SK-N-SH treated with all-trans-retinoic acid at 6 μM for 48 hours (cell line): ENCODE measurements at regions not wholly inside any gene's neighbourhood (a gene's known extent, or its start where the extent isn't known, plus 50 kb on each side); places are given as distances from the start of the nearest gene placed in this dataset.

ENCODE experiments used
- ATAC-seq: fragments of 200-7000 bp; cut with Tn5 transposase; 3 replicates; pipeline ENCODE4 v1.9.1; 2020; ENCODE audit warnings: mild to moderate bottlenecking, moderate library complexity
- ARNTL ChIP-seq: fragments of 450-650 bp; formaldehyde crosslinking; IDR thresholded peaks from 2 replicates; pipeline ENCODE4 v1.5.0; 2020; ENCODE audit warnings: low read depth, mild to moderate bottlenecking, moderate library complexity, borderline replicate concordance
- BACH2 ChIP-seq: fragments of 250-450 bp; sonication (Bioruptor Pico); IDR thresholded peaks from 2 replicates; pipeline ENCODE4 v1.9.0; 2021; ENCODE audit warnings: mild to moderate bottlenecking, borderline replicate concordance
- CSDC2 ChIP-seq: fragments of 250-450 bp; sonication (Bioruptor Pico); IDR thresholded peaks from 2 replicates; pipeline ENCODE4 v1.5.0; 2020; ENCODE audit warnings: mild to moderate bottlenecking, moderate library complexity
- GLIS3 ChIP-seq: fragments of 250-450 bp; sonication (Bioruptor Pico); IDR thresholded peaks from 2 replicates; pipeline ENCODE4 v1.5.0; 2020; ENCODE audit warnings: mild to moderate bottlenecking, moderate library complexity
- ISL1 ChIP-seq: fragments of 250-450 bp; sonication (Bioruptor Pico); IDR thresholded peaks from 2 replicates; pipeline ENCODE4 v2.1.2; 2022; ENCODE audit warnings: mild to moderate bottlenecking, moderate library complexity
- OSR1 ChIP-seq: fragments of 250-450 bp; sonication (Bioruptor Pico); IDR thresholded peaks from 2 replicates; pipeline ENCODE4 v1.8.0; 2022; ENCODE audit warnings: moderate library complexity, mild to moderate bottlenecking, inconsistent platforms
- PPARA ChIP-seq: fragments of 250-450 bp; sonication (Bioruptor Pico); IDR thresholded peaks from 2 replicates; pipeline ENCODE4 v1.5.0; 2020; ENCODE audit warnings: mild to moderate bottlenecking, borderline replicate concordance
- RARB ChIP-seq: fragments of 250-450 bp; sonication (Bioruptor Pico); IDR thresholded peaks from 2 replicates; pipeline ENCODE4 v1.8.0; 2021; ENCODE audit warnings: mild to moderate bottlenecking, moderate library complexity
- SNAI2 ChIP-seq: fragments of 250-450 bp; sonication (Bioruptor Pico); IDR thresholded peaks from 2 replicates; pipeline ENCODE4 v1.5.0; 2020; ENCODE audit warnings: mild to moderate bottlenecking, moderate library complexity
- TCF4 ChIP-seq: fragments of 250-450 bp; sonication (Bioruptor Pico); IDR thresholded peaks from 2 replicates; pipeline ENCODE4 v1.8.0; 2021; ENCODE audit warnings: mild to moderate bottlenecking, moderate library complexity, borderline replicate concordance
- ZC3H10 ChIP-seq: fragments of 250-450 bp; sonication (Bioruptor Pico); IDR thresholded peaks from 2 replicates; pipeline ENCODE4 v1.5.1; 2021; ENCODE audit warnings: mild to moderate bottlenecking, moderate library complexity
- ZFP3 ChIP-seq: fragments of 250-450 bp; sonication (Bioruptor Pico); IDR thresholded peaks from 2 replicates; pipeline ENCODE4 v1.5.0; 2020; ENCODE audit warnings: mild to moderate bottlenecking, moderate library complexity
- ZFP30 ChIP-seq: fragments of 450-650 bp; formaldehyde crosslinking; IDR thresholded peaks from 2 replicates; pipeline ENCODE4 v1.5.0; 2022; ENCODE audit warnings: mild to moderate bottlenecking, moderate library complexity
- ZNF565 ChIP-seq: fragments of 450-650 bp; formaldehyde crosslinking; conservative IDR thresholded peaks from 2 replicates; pipeline ENCODE4 v1.5.0; 2020; ENCODE audit warnings: low read depth, mild to moderate bottlenecking, moderate library complexity
- ZNF70 ChIP-seq: fragments of 450-650 bp; formaldehyde crosslinking; IDR thresholded peaks from 2 replicates; pipeline ENCODE4 v1.5.0; 2020; ENCODE audit warnings: mild to moderate bottlenecking, moderate library complexity
- ZNF8 ChIP-seq: fragments of 450-650 bp; formaldehyde crosslinking; IDR thresholded peaks from 2 replicates; pipeline ENCODE4 v1.5.0; 2020; ENCODE audit warnings: mild to moderate bottlenecking, moderate library complexity
- TF ChIP-seq, protein P1 (sequence below): fragments of 250-450 bp; sonication (Bioruptor Pico); IDR thresholded peaks from 2 replicates; pipeline ENCODE4 v1.8.0; 2020; ENCODE audit warnings: mild to moderate bottlenecking, moderate library complexity, borderline replicate concordance
- TF ChIP-seq, protein P2 (sequence below): fragments of 250-450 bp; sonication (Bioruptor Pico); IDR thresholded peaks from 2 replicates; pipeline ENCODE4 v1.5.0; 2020; ENCODE audit warnings: mild to moderate bottlenecking, moderate library complexity
- TF ChIP-seq, protein P3 (sequence below): fragments of 250-450 bp; sonication (Bioruptor Pico); IDR thresholded peaks from 2 replicates; pipeline ENCODE4 v1.5.1; 2020; ENCODE audit warnings: low read depth, mild to moderate bottlenecking, moderate library complexity
- TF ChIP-seq, protein P4 (sequence below): fragments of 250-450 bp; sonication (Bioruptor Pico); IDR thresholded peaks from 2 replicates; pipeline ENCODE4 v1.8.0; 2021; ENCODE audit warnings: low read depth, mild to moderate bottlenecking, moderate library complexity, borderline replicate concordance

DNA sequence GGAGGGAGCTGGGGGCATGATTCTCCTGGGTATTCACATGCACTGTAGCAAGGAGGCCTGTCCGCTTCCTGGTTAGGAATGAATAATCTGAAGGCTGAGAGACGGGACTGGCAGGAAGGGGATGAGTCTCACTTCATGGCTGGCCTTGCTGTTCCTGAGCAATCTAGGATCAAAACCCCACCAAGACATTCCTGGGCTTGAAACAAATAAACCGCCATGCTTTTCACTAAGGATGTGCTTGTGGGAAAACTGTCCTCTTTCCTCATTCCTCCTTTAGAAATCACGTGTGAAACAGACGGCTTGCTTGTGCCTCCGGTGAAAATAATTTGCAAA is 132.8 kb downstream of the MACROH2A1 start:
- ATAC-seq = no peak
- no peak for TF ChIP-seq CSDC2 (CRISPR knock-in tag)
- TF ChIP-seq, protein P1, sequence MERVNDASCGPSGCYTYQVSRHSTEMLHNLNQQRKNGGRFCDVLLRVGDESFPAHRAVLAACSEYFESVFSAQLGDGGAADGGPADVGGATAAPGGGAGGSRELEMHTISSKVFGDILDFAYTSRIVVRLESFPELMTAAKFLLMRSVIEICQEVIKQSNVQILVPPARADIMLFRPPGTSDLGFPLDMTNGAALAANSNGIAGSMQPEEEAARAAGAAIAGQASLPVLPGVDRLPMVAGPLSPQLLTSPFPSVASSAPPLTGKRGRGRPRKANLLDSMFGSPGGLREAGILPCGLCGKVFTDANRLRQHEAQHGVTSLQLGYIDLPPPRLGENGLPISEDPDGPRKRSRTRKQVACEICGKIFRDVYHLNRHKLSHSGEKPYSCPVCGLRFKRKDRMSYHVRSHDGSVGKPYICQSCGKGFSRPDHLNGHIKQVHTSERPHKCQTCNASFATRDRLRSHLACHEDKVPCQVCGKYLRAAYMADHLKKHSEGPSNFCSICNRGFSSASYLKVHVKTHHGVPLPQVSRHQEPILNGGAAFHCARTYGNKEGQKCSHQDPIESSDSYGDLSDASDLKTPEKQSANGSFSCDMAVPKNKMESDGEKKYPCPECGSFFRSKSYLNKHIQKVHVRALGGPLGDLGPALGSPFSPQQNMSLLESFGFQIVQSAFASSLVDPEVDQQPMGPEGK (CRISPR knock-in tag) = no peak
- no peak for TF ChIP-seq ZFP3 (CRISPR knock-in tag)
- TF ChIP-seq ZFP30 (CRISPR knock-in tag) = no peak
- TF ChIP-seq GLIS3 (CRISPR knock-in tag) = no peak
- TF ChIP-seq PPARA (CRISPR knock-in tag) = no peak
- TF ChIP-seq ARNTL (CRISPR knock-in tag) = no peak
- TF ChIP-seq ZC3H10 (CRISPR knock-in tag) = no peak
- TF ChIP-seq RARB = no peak

DNA sequence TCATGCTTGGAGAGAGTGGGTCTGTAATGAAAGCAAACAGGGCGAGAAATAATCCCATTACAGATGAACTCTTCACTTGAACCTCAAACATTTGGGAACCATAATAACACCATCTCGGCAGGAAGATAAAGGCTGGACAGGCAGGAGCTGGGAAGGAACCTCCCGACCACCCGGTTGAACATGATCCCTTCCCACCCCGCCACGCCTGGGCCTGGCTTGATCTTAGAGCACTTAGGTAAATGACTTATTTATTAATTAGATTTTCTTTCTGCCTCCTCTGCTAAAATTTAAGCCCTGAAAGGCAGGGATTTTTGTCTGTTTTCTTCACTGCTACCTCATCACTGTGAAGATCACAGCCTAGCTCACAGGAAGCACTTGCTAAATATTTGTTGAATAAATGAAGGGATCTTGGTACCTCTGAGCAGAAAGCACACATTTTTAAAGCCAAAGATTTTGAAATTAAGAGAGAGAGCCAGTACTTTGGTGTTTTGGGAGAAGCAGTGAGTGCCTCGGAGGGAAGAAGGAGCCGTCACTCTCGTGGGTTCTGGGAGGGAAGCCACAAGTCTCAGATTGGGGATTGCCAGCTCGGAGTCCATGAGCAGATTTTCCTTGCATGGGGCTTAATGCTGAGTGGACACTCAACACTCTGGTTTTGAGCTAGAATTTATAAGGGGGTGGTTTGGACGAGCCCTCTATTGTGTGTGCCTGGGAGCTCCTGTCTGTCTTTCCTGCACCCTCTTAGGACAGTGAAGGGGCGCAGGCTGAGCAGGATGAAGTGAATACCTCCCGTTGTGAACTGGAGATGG is 133.3 kb downstream of the MACROH2A1 start:
- no peak for TF ChIP-seq ZFP30 (CRISPR knock-in tag)
- TF ChIP-seq PPARA (CRISPR knock-in tag) = no peak

DNA sequence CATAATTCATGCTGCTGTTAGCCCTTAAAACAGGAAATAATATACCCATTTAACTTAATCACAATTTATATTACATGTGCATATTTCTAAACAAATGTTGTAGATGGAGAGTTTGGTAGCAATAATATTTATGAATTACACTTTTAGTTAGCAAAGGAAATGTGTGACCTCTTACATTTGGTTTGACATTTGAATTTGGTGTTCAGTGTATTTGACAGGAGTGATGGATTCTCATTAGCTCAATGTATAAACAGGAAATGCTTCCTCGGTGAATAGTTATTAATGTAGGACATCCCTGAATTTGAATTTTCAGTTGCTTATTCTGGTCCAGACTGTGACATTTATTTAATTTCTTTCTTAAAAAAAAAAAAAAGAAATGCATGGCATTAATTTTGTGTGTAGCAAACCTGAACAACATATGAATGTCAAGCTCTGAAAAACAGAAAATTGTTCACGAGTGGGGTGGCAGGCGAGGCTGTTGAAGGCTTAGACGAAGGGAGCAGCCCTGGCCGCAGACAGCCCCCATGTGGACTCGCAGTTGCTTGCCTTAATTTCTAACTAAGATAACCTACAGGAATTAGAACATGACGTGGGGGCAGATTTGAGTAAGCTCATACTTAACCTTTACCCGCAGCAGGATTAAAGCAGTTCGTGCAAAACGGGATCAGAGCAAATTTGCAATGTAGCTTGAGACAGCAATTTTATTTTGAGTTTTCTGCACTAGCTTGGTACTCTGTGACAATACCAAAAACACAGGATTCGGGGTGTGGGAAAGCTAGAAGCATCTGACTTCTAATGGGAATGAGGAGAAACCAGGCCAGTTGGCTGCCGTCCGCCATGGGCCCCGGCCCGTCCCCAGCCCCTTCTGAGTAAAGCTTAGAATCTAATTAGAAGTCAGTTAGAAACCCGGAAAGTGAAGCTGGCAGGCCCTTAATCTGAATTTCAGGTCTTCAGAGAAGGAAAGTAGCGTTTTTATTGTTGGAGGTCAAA is 134.3 kb downstream of the MACROH2A1 start:
- TF ChIP-seq PPARA (CRISPR knock-in tag) = no peak
- no peak for TF ChIP-seq GLIS3 (CRISPR knock-in tag)
- TF ChIP-seq, protein P2, sequence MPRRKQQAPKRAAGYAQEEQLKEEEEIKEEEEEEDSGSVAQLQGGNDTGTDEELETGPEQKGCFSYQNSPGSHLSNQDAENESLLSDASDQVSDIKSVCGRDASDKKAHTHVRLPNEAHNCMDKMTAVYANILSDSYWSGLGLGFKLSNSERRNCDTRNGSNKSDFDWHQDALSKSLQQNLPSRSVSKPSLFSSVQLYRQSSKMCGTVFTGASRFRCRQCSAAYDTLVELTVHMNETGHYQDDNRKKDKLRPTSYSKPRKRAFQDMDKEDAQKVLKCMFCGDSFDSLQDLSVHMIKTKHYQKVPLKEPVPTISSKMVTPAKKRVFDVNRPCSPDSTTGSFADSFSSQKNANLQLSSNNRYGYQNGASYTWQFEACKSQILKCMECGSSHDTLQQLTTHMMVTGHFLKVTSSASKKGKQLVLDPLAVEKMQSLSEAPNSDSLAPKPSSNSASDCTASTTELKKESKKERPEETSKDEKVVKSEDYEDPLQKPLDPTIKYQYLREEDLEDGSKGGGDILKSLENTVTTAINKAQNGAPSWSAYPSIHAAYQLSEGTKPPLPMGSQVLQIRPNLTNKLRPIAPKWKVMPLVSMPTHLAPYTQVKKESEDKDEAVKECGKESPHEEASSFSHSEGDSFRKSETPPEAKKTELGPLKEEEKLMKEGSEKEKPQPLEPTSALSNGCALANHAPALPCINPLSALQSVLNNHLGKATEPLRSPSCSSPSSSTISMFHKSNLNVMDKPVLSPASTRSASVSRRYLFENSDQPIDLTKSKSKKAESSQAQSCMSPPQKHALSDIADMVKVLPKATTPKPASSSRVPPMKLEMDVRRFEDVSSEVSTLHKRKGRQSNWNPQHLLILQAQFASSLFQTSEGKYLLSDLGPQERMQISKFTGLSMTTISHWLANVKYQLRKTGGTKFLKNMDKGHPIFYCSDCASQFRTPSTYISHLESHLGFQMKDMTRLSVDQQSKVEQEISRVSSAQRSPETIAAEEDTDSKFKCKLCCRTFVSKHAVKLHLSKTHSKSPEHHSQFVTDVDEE (CRISPR knock-in tag) = no peak
- TF ChIP-seq ZNF565 = no peak
- no peak for TF ChIP-seq SNAI2
- no peak for TF ChIP-seq RARB
- no peak for TF ChIP-seq TCF4
- no peak for ATAC-seq

More for the DNA sequence above, 133.3 kb downstream of the MACROH2A1 start:
- no peak for ATAC-seq

DNA sequence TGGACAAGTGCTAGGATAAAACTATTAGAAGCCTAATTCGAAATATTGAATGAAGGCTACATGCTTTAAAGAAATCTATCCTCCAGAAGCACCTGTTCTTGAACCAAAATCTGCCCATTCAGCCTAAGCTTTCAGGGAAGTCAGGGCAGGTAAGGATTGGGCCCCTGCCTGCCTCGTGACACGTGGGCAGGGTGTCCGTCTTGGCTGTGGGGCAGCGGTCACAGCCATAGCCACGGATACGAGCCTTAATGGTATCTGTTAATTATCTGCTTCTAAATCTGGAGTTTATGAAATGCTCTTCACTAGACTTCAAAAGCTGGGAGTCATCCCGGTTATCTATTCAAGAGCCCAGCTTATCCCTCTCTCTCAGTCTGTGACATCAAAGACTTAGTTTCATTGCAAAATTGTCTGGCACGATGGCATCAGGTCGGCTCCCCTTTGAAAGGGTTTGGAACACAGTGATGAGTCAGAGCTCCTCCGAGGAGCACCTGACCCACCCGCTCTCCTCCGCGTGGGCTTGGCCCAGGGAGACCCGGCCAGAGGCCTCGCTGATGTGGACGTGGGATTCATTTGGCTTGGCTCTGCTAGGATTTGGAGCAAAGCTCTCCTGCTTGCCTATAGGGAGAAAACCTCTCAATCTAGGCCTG is 135.9 kb downstream of the MACROH2A1 start:
- no peak for ATAC-seq
- TF ChIP-seq ZNF565 (no peak), ZNF8 (CRISPR knock-in tag) (no peak), ARNTL (CRISPR knock-in tag) (no peak), TCF4 (no peak), RARB (no peak), ISL1 (CRISPR knock-in tag) (no peak), ZNF70 (CRISPR knock-in tag) (no peak), OSR1 (no peak), SNAI2 (no peak), BACH2 (CRISPR knock-in tag) (no peak)
- TF ChIP-seq, protein P3, sequence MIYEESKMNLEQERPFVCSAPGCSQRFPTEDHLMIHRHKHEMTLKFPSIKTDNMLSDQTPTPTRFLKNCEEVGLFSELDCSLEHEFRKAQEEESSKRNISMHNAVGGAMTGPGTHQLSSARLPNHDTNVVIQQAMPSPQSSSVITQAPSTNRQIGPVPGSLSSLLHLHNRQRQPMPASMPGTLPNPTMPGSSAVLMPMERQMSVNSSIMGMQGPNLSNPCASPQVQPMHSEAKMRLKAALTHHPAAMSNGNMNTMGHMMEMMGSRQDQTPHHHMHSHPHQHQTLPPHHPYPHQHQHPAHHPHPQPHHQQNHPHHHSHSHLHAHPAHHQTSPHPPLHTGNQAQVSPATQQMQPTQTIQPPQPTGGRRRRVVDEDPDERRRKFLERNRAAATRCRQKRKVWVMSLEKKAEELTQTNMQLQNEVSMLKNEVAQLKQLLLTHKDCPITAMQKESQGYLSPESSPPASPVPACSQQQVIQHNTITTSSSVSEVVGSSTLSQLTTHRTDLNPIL = no peak
- TF ChIP-seq, protein P4, sequence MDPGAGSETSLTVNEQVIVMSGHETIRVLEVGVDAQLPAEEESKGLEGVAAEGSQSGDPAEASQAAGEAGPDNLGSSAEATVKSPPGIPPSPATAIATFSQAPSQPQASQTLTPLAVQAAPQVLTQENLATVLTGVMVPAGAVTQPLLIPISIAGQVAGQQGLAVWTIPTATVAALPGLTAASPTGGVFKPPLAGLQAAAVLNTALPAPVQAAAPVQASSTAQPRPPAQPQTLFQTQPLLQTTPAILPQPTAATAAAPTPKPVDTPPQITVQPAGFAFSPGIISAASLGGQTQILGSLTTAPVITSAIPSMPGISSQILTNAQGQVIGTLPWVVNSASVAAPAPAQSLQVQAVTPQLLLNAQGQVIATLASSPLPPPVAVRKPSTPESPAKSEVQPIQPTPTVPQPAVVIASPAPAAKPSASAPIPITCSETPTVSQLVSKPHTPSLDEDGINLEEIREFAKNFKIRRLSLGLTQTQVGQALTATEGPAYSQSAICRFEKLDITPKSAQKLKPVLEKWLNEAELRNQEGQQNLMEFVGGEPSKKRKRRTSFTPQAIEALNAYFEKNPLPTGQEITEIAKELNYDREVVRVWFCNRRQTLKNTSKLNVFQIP = no peak
- TF ChIP-seq, protein P1 (CRISPR knock-in tag) = no peak
- TF ChIP-seq, protein P2 (CRISPR knock-in tag) = no peak
- TF ChIP-seq, all 23 proteins: peak for 0
